ENCODE measurements at regions not wholly inside any gene's neighbourhood (a gene's known extent, or its start where the extent isn't known, plus 50 kb on each side); places are given as distances from the start of the nearest gene placed in this dataset.
"Not testable (repeated sequence)": the region's sequence is repeated elsewhere in the genome, so short reads cannot be mapped to it uniquely, and the experiment has no call there.

- Mint-ChIP-seq H3K27me3 (ENCODE audit: unreplicated experiment) (peaks cover 17% of the 10 kb centered on the region), H3K4me1 (ENCODE audit: unreplicated experiment) (peaks cover 16% of the 10 kb centered on the region), H3K4me3 (ENCODE audit: unreplicated experiment) (no peak overlapping the region), H3K27ac (ENCODE audit: unreplicated experiment) (no peak overlapping the region), H3K9me3 (ENCODE audit: unreplicated experiment) (no peaks in the 10 kb centered on the region), H3K36me3 (ENCODE audit: low read depth, unreplicated experiment) (no peaks in the 10 kb centered on the region)
- peak; percentile 2 for DNase-seq (ENCODE audit: low spot score)
- no peak for TF ChIP-seq CTCF (IDR thresholded peaks at IDR 0.05; ENCODE audit: unreplicated experiment)
Observed at GRCh38 chr2:239819091-239819973, 205.8 kb downstream of the NDUFA10 start.

GRCh38 chr2:239818531-239819011 lies 206.6 kb downstream of the NDUFA10 start:
- DNase-seq (ENCODE audit: low spot score) = peak; percentile 2
- Mint-ChIP-seq H3K9me3 (ENCODE audit: unreplicated experiment) (no peaks in the 10 kb centered on the region), H3K4me3 (ENCODE audit: unreplicated experiment) (no peak overlapping the region), H3K27me3 (ENCODE audit: unreplicated experiment) (peaks cover 17% of the 10 kb centered on the region), H3K27ac (ENCODE audit: unreplicated experiment) (no peak overlapping the region), H3K4me1 (ENCODE audit: unreplicated experiment) (peaks cover 21% of the 10 kb centered on the region), H3K36me3 (ENCODE audit: low read depth, unreplicated experiment) (no peaks in the 10 kb centered on the region)
- no peak for TF ChIP-seq CTCF (IDR thresholded peaks at IDR 0.05; ENCODE audit: unreplicated experiment)

- TF ChIP-seq CTCF (IDR thresholded peaks at IDR 0.05; ENCODE audit: unreplicated experiment) = no peak
- no peaks in the 10 kb centered on the region for H3K9me3 Mint-ChIP-seq (ENCODE audit: unreplicated experiment)
- H3K4me3 Mint-ChIP-seq (ENCODE audit: unreplicated experiment) = no peak overlapping the region
- H3K27me3 Mint-ChIP-seq (ENCODE audit: unreplicated experiment) = peaks cover 17% of the 10 kb centered on the region
- DNase-seq (ENCODE audit: low spot score) = no peak
- peaks cover 21% of the 10 kb centered on the region for H3K4me1 Mint-ChIP-seq (ENCODE audit: unreplicated experiment)
- no peaks in the 10 kb centered on the region for H3K36me3 Mint-ChIP-seq (ENCODE audit: low read depth, unreplicated experiment)
- H3K27ac Mint-ChIP-seq (ENCODE audit: unreplicated experiment) = no peak overlapping the region
Observed at GRCh38 chr2:239818086-239818485, 207.1 kb downstream of the NDUFA10 start.

GRCh38 chr2:239817468-239818031 lies 207.6 kb downstream of the NDUFA10 start:
- Mint-ChIP-seq H3K27me3 (ENCODE audit: unreplicated experiment) (peaks cover 17% of the 10 kb centered on the region), H3K4me1 (ENCODE audit: unreplicated experiment) (peaks cover 21% of the 10 kb centered on the region)
- not testable (repeated sequence) for H3K9me3 Mint-ChIP-seq (ENCODE audit: unreplicated experiment); H3K27ac Mint-ChIP-seq (ENCODE audit: unreplicated experiment); H3K4me3 Mint-ChIP-seq (ENCODE audit: unreplicated experiment); H3K36me3 Mint-ChIP-seq (ENCODE audit: low read depth, unreplicated experiment); DNase-seq (ENCODE audit: low spot score)

GRCh38 chr2:239816576-239817467 lies 208.3 kb downstream of the NDUFA10 start:
- Mint-ChIP-seq H3K9me3 (ENCODE audit: unreplicated experiment) (no peaks in the 10 kb centered on the region), H3K4me3 (ENCODE audit: unreplicated experiment) (no peak overlapping the region), H3K27ac (ENCODE audit: unreplicated experiment) (no peak overlapping the region), H3K36me3 (ENCODE audit: low read depth, unreplicated experiment) (no peaks in the 10 kb centered on the region), H3K4me1 (ENCODE audit: unreplicated experiment) (peaks cover 21% of the 10 kb centered on the region), H3K27me3 (ENCODE audit: unreplicated experiment) (peaks cover 14% of the 10 kb centered on the region)
- DNase-seq (ENCODE audit: low spot score) = no peak
- TF ChIP-seq CTCF (IDR thresholded peaks at IDR 0.05; ENCODE audit: unreplicated experiment) = no peak

All from endothelial cell (in vitro differentiated cells).